H1 (cell line): ENCODE measurements at regions not wholly inside any gene's neighbourhood (a gene's known extent, or its start where the extent isn't known, plus 50 kb on each side); places are given as distances from the start of the nearest gene placed in this dataset.
A peak's percentile ranks its signal among the peaks of the same experiment; 100 is the strongest.

Experiments used
- CTCF ChIA-PET: fragments of 300-600 bp; sonication (Branson Sonifier 250); formaldehyde crosslinking; loops from one replicate; lab custom pipeline; 2021; ENCODE audit not compliant: partially characterized antibody; lab: Charles Lee
- POLR2A ChIA-PET: fragments of 300-600 bp; sonication (Branson Sonifier 250); formaldehyde crosslinking; loops from one replicate; lab custom pipeline; 2021; ENCODE audit warnings: inconsistent platforms; ENCODE audit not compliant: partially characterized antibody; lab: Charles Lee
- DNase-seq, 2 experiments: peaks; one replicate each; pipeline versions ENCODE4 v3.0.0 to v3.0.0-alpha.2; 2010 to 2022; ENCODE audit warnings: low spot score in 2 of 2, low read depth in 1 of 2, mixed read lengths in 1 of 2
- FAIRE-seq: peaks from 2 replicates; lab custom pipeline; 2011; peaks lifted over from hg19 to GRCh38; lab: Jason Lieb, UNC
- H2AFZ ChIP-seq: 2 replicates; pipeline ENCODE4 v1.8.1; 2012; ENCODE audit warnings: low read length, inconsistent platforms
- H2AK5ac ChIP-seq: 2 replicates; pipeline ENCODE4 v1.6.1; 2013; ENCODE audit warnings: low read depth, low read length
- H2BK120ac ChIP-seq: replicated peaks from 2 replicates; pipeline ENCODE3; 2013; ENCODE audit warnings: low read depth, low read length, inconsistent platforms
- H2BK12ac ChIP-seq: 2 replicates; pipeline ENCODE4 v1.6.1; 2013; ENCODE audit warnings: low read depth, low read length
- H2BK15ac ChIP-seq: 2 replicates; pipeline ENCODE4 v1.6.1; 2013; ENCODE audit warnings: low read length
- H2BK20ac ChIP-seq: 2 replicates; pipeline ENCODE4 v1.6.1; 2013; ENCODE audit warnings: low read length
- H2BK5ac ChIP-seq: 2 replicates; pipeline ENCODE4 v1.6.1; 2013; ENCODE audit warnings: low read depth, low read length
- H3K14ac ChIP-seq: 2 replicates; pipeline ENCODE4 v1.6.1; 2013; ENCODE audit warnings: inconsistent platforms; ENCODE audit not compliant: insufficient read length
- H3K18ac ChIP-seq: 2 replicates; pipeline ENCODE4 v1.6.1; 2013; ENCODE audit warnings: low read length; ENCODE audit errors: extremely low read depth
- H3K23ac ChIP-seq: 2 replicates; pipeline ENCODE4 v1.6.1; 2013; ENCODE audit warnings: inconsistent platforms; ENCODE audit not compliant: insufficient read length
- H3K23me2 ChIP-seq: 2 replicates; pipeline ENCODE4 v1.6.1; 2013; ENCODE audit warnings: low read depth, low read length
- H3K27ac ChIP-seq: 2 replicates; pipeline ENCODE4 v1.6.1; 2011; ENCODE audit warnings: low read depth, low read length, inconsistent platforms
- H3K27me3 ChIP-seq, 4 experiments: replicated peaks in 1 of 4; 1 replicate in 1 of 4; 2 replicates in 3 of 4; pipeline versions ENCODE4 v1.6.1 to v1.8.1; 2011 to 2013; ENCODE audit warnings: low read length in 3 of 4, mild to moderate bottlenecking in 3 of 4, inconsistent platforms in 2 of 4, mixed read lengths in 2 of 4, moderate library complexity in 1 of 4; ENCODE audit not compliant: control insufficient read depth in 3 of 4, insufficient read depth in 3 of 4; ENCODE audit errors: extremely low read depth in 1 of 4
- H3K36me3 ChIP-seq, 4 experiments: 2 replicates each; pipeline versions ENCODE4 v1.6.1 to v1.8.1; 2011 to 2013; ENCODE audit warnings: mild to moderate bottlenecking in 4 of 4, low read length in 3 of 4, moderate library complexity in 2 of 4, control low read depth in 1 of 4, inconsistent platforms in 1 of 4; ENCODE audit not compliant: insufficient read depth in 4 of 4, control insufficient read depth in 2 of 4
- H3K4ac ChIP-seq: replicated peaks from 2 replicates; pipeline ENCODE3; 2013; ENCODE audit warnings: low read length, low read depth, mixed read lengths, inconsistent platforms; ENCODE audit not compliant: insufficient read length
- H3K4me1 ChIP-seq, 4 experiments: replicated peaks in 1 of 4; 1 replicate in 1 of 4; 2 replicates in 3 of 4; pipeline versions ENCODE4 v1.6.1 to v1.8.1; 2011 to 2013; ENCODE audit warnings: low read length in 3 of 4, inconsistent platforms in 2 of 4, mixed read lengths in 1 of 4; ENCODE audit not compliant: insufficient read depth in 4 of 4, control insufficient read depth in 3 of 4
- H3K4me2 ChIP-seq, 2 experiments: 2 replicates each; pipeline versions ENCODE4 v1.6.1 to v1.8.1; 2011 to 2013; ENCODE audit warnings: low read depth in 2 of 2, low read length in 2 of 2, control low read depth in 1 of 2, inconsistent platforms in 1 of 2, mild to moderate bottlenecking in 1 of 2; ENCODE audit not compliant: insufficient read depth in 1 of 2
- H3K4me3 ChIP-seq, 4 experiments: fragments of 200-600, 300-600 bp in 1 of 4; sonication (generic), shearing (Covaris generic), sonication (Bioruptor Twin) in 1 of 4; 2 replicates each; pipeline versions ENCODE4 v1.5.1 to v1.8.1; 2011 to 2016; ENCODE audit warnings: low read length in 4 of 4, low read depth in 3 of 4, control low read depth in 2 of 4, inconsistent platforms in 2 of 4, mild to moderate bottlenecking in 2 of 4, mixed read lengths in 1 of 4, moderate library complexity in 1 of 4; ENCODE audit not compliant: insufficient read depth in 2 of 4; ENCODE audit errors: extremely low read depth in 1 of 4
- H3K56ac ChIP-seq: replicated peaks from 2 replicates; pipeline ENCODE3; 2013; ENCODE audit warnings: low read depth, mild to moderate bottlenecking, mixed read lengths, low read length, inconsistent platforms; ENCODE audit not compliant: insufficient read length
- H3K79me1 ChIP-seq: 2 replicates; pipeline ENCODE4 v1.6.1; 2013; ENCODE audit warnings: low read depth, low read length, control low read depth
- H3K79me2 ChIP-seq, 2 experiments: 2 replicates each; pipeline versions ENCODE4 v1.6.1 to v1.8.1; 2012 to 2013; ENCODE audit warnings: low read length in 2 of 2, mild to moderate bottlenecking in 2 of 2, inconsistent platforms in 1 of 2; ENCODE audit not compliant: insufficient read depth in 2 of 2, control insufficient read depth in 1 of 2
- H3K9ac ChIP-seq, 4 experiments: replicated peaks in 1 of 4; 1 replicate in 1 of 4; 2 replicates in 3 of 4; pipeline versions ENCODE4 v1.6.1 to v1.8.1; 2011 to 2013; ENCODE audit warnings: low read depth in 3 of 4, low read length in 3 of 4, control low read depth in 2 of 4, mild to moderate bottlenecking in 2 of 4, moderate library complexity in 2 of 4, inconsistent platforms in 1 of 4; ENCODE audit errors: extremely low read depth in 1 of 4
- H3K9me3 ChIP-seq, 2 experiments: 2 replicates each; pipeline versions ENCODE4 v1.6.1 to v1.8.1; 2012 to 2013; ENCODE audit warnings: mild to moderate bottlenecking in 2 of 2, moderate library complexity in 2 of 2, control low read depth in 1 of 2, inconsistent platforms in 1 of 2, low read depth in 1 of 2, low read length in 1 of 2, mixed read lengths in 1 of 2; ENCODE audit not compliant: insufficient read depth in 2 of 2
- H4K20me1 ChIP-seq, 2 experiments: replicated peaks in 1 of 2; 2 replicates each; pipeline versions ENCODE3 to v1.8.1; 2011 to 2013; ENCODE audit warnings: inconsistent platforms in 2 of 2, low read length in 2 of 2, mild to moderate bottlenecking in 1 of 2; ENCODE audit not compliant: insufficient read depth in 2 of 2, control insufficient read depth in 1 of 2
- H4K5ac ChIP-seq: 2 replicates; pipeline ENCODE4 v1.6.1; 2013; ENCODE audit warnings: low read length, low read depth, mixed read lengths, inconsistent platforms; ENCODE audit not compliant: insufficient read length
- H4K8ac ChIP-seq: 2 replicates; pipeline ENCODE4 v1.8.0; 2013; ENCODE audit warnings: mild to moderate bottlenecking, moderate library complexity, low read length, inconsistent platforms; ENCODE audit not compliant: insufficient read depth; ENCODE audit errors: extremely low read depth
- H4K91ac ChIP-seq: replicated peaks from 2 replicates; pipeline ENCODE3; 2013; ENCODE audit warnings: low read length, mixed read lengths, inconsistent platforms; ENCODE audit not compliant: insufficient read length
- CEBPB ChIP-seq: IDR thresholded peaks from 2 replicates; pipeline ENCODE4 v1.6.1; 2012; ENCODE audit warnings: low read depth, low read length
- HDAC6 ChIP-seq: IDR thresholded peaks from one replicate; pipeline ENCODE4 v1.7.1; 2012; ENCODE audit warnings: low read depth, mild to moderate bottlenecking, inconsistent platforms, low read length, moderate library complexity
- MAFK ChIP-seq: IDR thresholded peaks from 2 replicates; pipeline ENCODE4 v1.6.1; 2012; ENCODE audit warnings: low read depth, mild to moderate bottlenecking, improper control_type of control experiment, low read length
- PHF8 ChIP-seq: fragments of 200-600 bp; sonication (generic); conservative IDR thresholded peaks from 2 replicates; pipeline ENCODE4 v1.7.1; 2012; ENCODE audit warnings: low read depth, mild to moderate bottlenecking, inconsistent platforms, low read length, moderate library complexity
- RXRA ChIP-seq: IDR thresholded peaks from 2 replicates; pipeline ENCODE4 v1.6.1; 2011; ENCODE audit warnings: low read depth, mild to moderate bottlenecking, low read length, moderate library complexity; ENCODE audit not compliant: insufficient read depth
- SAP30 ChIP-seq: fragments of 300-600 bp; sonication (generic); IDR thresholded peaks from 2 replicates; pipeline ENCODE4 v1.7.1; 2012; ENCODE audit warnings: low read length, moderate library complexity, mild to moderate bottlenecking, inconsistent platforms; ENCODE audit not compliant: insufficient read depth, insufficient replicate concordance
- SIRT6 ChIP-seq: IDR thresholded peaks from one replicate; pipeline ENCODE4 v1.7.1; 2012; ENCODE audit warnings: low read length, inconsistent platforms
- WGBS, 2 experiments: shearing (Covaris generic) in 1 of 2; methylation state at CpG; one replicate each; pipeline versions ENCODE4 v1.1.6 to v1.1.7; 2013 to 2015; ENCODE audit warnings: low lambda C conversion rate in 2 of 2, mixed read lengths in 2 of 2, inconsistent platforms in 1 of 2, low coverage in 1 of 2, missing lambda C conversion rate in 1 of 2; ENCODE audit not compliant: insufficient replicate concordance in 2 of 2, insufficient coverage in 1 of 2, insufficient read length in 1 of 2; ENCODE audit errors: extremely low coverage in 1 of 2, missing lambda C conversion rate in 1 of 2; 5-methylcytosine and 5-hydroxymethylcytosine counted together
- TF ChIP-seq, protein P1 (sequence below): IDR thresholded peaks from 2 replicates; pipeline ENCODE4 v1.6.1; 2012; ENCODE audit warnings: low read length, inconsistent platforms

DNA sequence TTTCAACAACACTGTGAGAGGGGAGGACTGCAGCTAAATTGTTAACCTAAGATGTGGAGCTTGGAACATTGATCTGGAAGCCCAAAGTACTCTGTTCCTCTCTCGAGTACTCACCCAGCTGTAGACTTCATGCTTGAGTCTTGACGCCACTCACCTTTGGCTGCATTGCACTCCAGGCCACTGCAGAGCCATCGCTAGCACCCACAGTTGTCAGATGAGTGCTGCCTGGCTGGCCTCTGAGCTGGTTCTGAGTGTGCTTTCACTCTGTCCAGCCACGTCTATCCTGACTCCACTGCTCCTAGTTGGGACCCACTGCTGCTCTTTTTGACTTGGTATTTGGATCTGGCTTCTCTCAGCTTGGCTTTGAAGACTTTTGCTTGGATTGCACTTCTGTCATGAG, 552.1 kb downstream of the DCDC2C start:
- CTCF ChIA-PET = no interaction called here
- peak overlapping the region; percentile 46; the same call in 1 of the 2 replicates for H2BK12ac ChIP-seq
- H4K20me1 ChIP-seq = no peaks in the 10 kb centered on the region
- no peak for DNase-seq
- no peak overlapping the region for H2BK15ac ChIP-seq
- H2BK120ac ChIP-seq = no peak overlapping the region
- no peak overlapping the region for H3K14ac ChIP-seq
- WGBS, 2 experiments = 80% methylated on average over 4 of the region's 4 CpGs; no CpG with 5 or more reads in 1 of the 2 experiments
- H3K4me2 ChIP-seq = no peak overlapping the region
- H3K79me1 ChIP-seq = no peaks in the 10 kb centered on the region
- no peaks in the 10 kb centered on the region for H3K4me1 ChIP-seq
- no peak overlapping the region for H2BK5ac ChIP-seq
- H3K4ac ChIP-seq = no peak overlapping the region
- H4K8ac ChIP-seq = no peak overlapping the region; the same call in 1 of the 2 replicates
- H2AK5ac ChIP-seq = no peak overlapping the region
- H3K27me3 ChIP-seq = no peaks in the 10 kb centered on the region
- H3K23ac ChIP-seq = no peak overlapping the region
- H2BK20ac ChIP-seq = no peak overlapping the region
- H3K23me2 ChIP-seq = no peaks in the 10 kb centered on the region
- no peak overlapping the region for H3K4me3 ChIP-seq
- H3K79me2 ChIP-seq = no peaks in the 10 kb centered on the region
- H3K36me3 ChIP-seq = no peaks in the 10 kb centered on the region
- no peak overlapping the region for H3K56ac ChIP-seq
- no peak overlapping the region for H3K9ac ChIP-seq
- no peaks in the 10 kb centered on the region for H3K9me3 ChIP-seq
- H3K27ac ChIP-seq = no peak overlapping the region
- no peak for TF ChIP-seq CEBPB
- no peak for TF ChIP-seq SAP30
- no peak for TF ChIP-seq SIRT6
- TF ChIP-seq RXRA = no peak
- TF ChIP-seq HDAC6 = no peak
- TF ChIP-seq, protein P1, sequence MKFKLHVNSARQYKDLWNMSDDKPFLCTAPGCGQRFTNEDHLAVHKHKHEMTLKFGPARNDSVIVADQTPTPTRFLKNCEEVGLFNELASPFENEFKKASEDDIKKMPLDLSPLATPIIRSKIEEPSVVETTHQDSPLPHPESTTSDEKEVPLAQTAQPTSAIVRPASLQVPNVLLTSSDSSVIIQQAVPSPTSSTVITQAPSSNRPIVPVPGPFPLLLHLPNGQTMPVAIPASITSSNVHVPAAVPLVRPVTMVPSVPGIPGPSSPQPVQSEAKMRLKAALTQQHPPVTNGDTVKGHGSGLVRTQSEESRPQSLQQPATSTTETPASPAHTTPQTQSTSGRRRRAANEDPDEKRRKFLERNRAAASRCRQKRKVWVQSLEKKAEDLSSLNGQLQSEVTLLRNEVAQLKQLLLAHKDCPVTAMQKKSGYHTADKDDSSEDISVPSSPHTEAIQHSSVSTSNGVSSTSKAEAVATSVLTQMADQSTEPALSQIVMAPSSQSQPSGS = no peak
- TF ChIP-seq MAFK = no peak
- TF ChIP-seq PHF8 = no peak
- TF ChIP-seq, all 59 proteins: peak for 0
- Histone ChIP-seq H4K5ac (no peak overlapping the region), H3K18ac (no peak overlapping the region), H4K91ac (no peak overlapping the region), H2AFZ (0 out of 2 replicates have a peak overlapping the region, but pooled peaks have one; percentile 58)
- POLR2A ChIA-PET = no interaction called here
- no peak for FAIRE-seq
